HL-60 (cell line): ENCODE measurements at regions not wholly inside any gene's neighbourhood (a gene's known extent, or its start where the extent isn't known, plus 50 kb on each side); places are given as distances from the start of the nearest gene placed in this dataset.
"Not testable (repeated sequence)": the region's sequence is repeated elsewhere in the genome, so short reads cannot be mapped to it uniquely, and the experiment has no call there.

Experiments used
- DNase-seq, 2 experiments: peaks; one replicate each; pipeline ENCODE4 v3.0.0-alpha.2; 2010 to 2020; ENCODE audit warnings: low read depth in 1 of 2, low spot score in 1 of 2
- H3K27ac ChIP-seq: fragments of 250-450 bp; sonication (Bioruptor Pico); replicated peaks from 2 replicates; pipeline ENCODE4 v1.5.1; 2020; ENCODE audit warnings: mild to moderate bottlenecking, moderate library complexity
- H3K27me3 ChIP-seq: fragments of 250-450 bp; sonication (Bioruptor Pico); 2 replicates; pipeline ENCODE4 v1.5.1; 2021; ENCODE audit warnings: mild to moderate bottlenecking, moderate library complexity; ENCODE audit not compliant: insufficient read depth, poor library complexity, severe bottlenecking
- H3K4me3 ChIP-seq: replicated peaks from 2 replicates; pipeline ENCODE4 v1.5.1; 2011; ENCODE audit warnings: mild to moderate bottlenecking, control low read depth, low read length; ENCODE audit not compliant: insufficient read depth
- CTCF ChIP-seq: IDR thresholded peaks from one replicate; pipeline ENCODE4 v1.5.1; 2011; ENCODE audit warnings: low read length, control low read depth, inconsistent platforms; ENCODE audit not compliant: insufficient read depth
- GABPA ChIP-seq: IDR thresholded peaks from 2 replicates; pipeline ENCODE4 v1.6.1; 2012; ENCODE audit warnings: low read depth
- POLR2AphosphoS5 ChIP-seq: IDR thresholded peaks from 2 replicates; pipeline ENCODE4 v1.6.1; 2012; ENCODE audit warnings: low read depth
- REST ChIP-seq: IDR thresholded peaks from 2 replicates; pipeline ENCODE4 v1.6.1; 2012; ENCODE audit warnings: low read depth; ENCODE audit not compliant: insufficient replicate concordance
- SPI1 ChIP-seq: IDR thresholded peaks from 2 replicates; pipeline ENCODE4 v1.6.1; 2012; ENCODE audit warnings: low read depth, mild to moderate bottlenecking, borderline replicate concordance

- TF ChIP-seq CTCF, result no peak
- no peak for TF ChIP-seq SPI1
- no peak for TF ChIP-seq REST
- no peak for TF ChIP-seq GABPA
- DNase-seq, result no peak
- Histone ChIP-seq H3K27me3 (no peaks in the 10 kb centered on the region), H3K4me3 (no peak overlapping the region), H3K27ac (no peak overlapping the region)
Measured at GRCh38 chr10:2196272-2196671, 458.9 kb upstream of the ADARB2 start.

GRCh38 chr10:2189356-2189755 lies 452.0 kb upstream of the ADARB2 start:
- not testable (repeated sequence) for DNase-seq, H3K4me3 ChIP-seq

GRCh38 chr10:2188371-2188770 lies 451.0 kb upstream of the ADARB2 start:
- H3K4me3 ChIP-seq, result no peak overlapping the region
- DNase-seq, result no peak

More at GRCh38 chr10:2189356-2189755, 452.0 kb upstream of the ADARB2 start:
- not testable (repeated sequence) for H3K27me3 ChIP-seq, H3K27ac ChIP-seq

More at GRCh38 chr10:2188371-2188770, 451.0 kb upstream of the ADARB2 start:
- Histone ChIP-seq H3K27ac (no peak overlapping the region), H3K27me3 (no peaks in the 10 kb centered on the region)
- no peak for TF ChIP-seq CTCF
- no peak for TF ChIP-seq GABPA
- TF ChIP-seq SPI1, result no peak
- no peak for TF ChIP-seq POLR2AphosphoS5
- no peak for TF ChIP-seq REST
